HG02885 (cell line): ENCODE measurements at regions not wholly inside any gene's neighbourhood (a gene's known extent, or its start where the extent isn't known, plus 50 kb on each side); places are given as distances from the start of the nearest gene placed in this dataset.

Source experiments
- ATAC-seq: cut with Tn5 transposase; IDR thresholded peaks from one replicate; pipeline ENCODE4 v1.9.1; 2021; ENCODE audit warnings: mild to moderate bottlenecking; ENCODE audit not compliant: unreplicated experiment, poor library complexity

- ATAC-seq: no peak
These were observed 53.5 kb upstream of the KLF3 start for GRCh38 chr4:38610521-38610920.

- no peak for ATAC-seq
These were observed 53.0 kb upstream of the KLF3 start for GRCh38 chr4:38610966-38611431.

GRCh38 chr4:38611676-38612075 lies 52.3 kb upstream of the KLF3 start:
- ATAC-seq: no peak

- ATAC-seq: no peak
These were observed 51.2 kb upstream of the KLF3 start for GRCh38 chr4:38612646-38613414.
